OCI-LY7 (cell line): ENCODE measurements at regions not wholly inside any gene's neighbourhood (a gene's known extent, or its start where the extent isn't known, plus 50 kb on each side); places are given as distances from the start of the nearest gene placed in this dataset.
A peak's percentile ranks its signal among the peaks of the same experiment; 100 is the strongest.

ENCODE experiments used
- BruUV-seq: library from RNA; stranded (reverse); fragments of 400-500 nt; replicated peaks from 2 replicates; lab custom pipeline; 2021; lab: Mats Ljungman, UMichigan
- CTCF ChIA-PET: fragments of 300-600 bp; sonication (Branson Sonifier 250); formaldehyde crosslinking; loops from one replicate; lab custom pipeline; 2022; ENCODE audit warnings: antibody characterized with exemption; ENCODE audit not compliant: unreplicated experiment; lab: Charles Lee
- POLR2A ChIA-PET: fragments of 300-600 bp; sonication (Branson Sonifier 250); formaldehyde crosslinking; loops from one replicate; lab custom pipeline; 2022; ENCODE audit warnings: antibody characterized with exemption; lab: Charles Lee
- DNase-seq: peaks from one replicate; pipeline ENCODE4 v3.0.0-alpha.2; 2015; ENCODE audit warnings: low spot score
- H2AFZ ChIP-seq: fragments of 200-600 bp; sonication (generic), shearing (Covaris generic); 2 replicates; pipeline ENCODE4 v1.6.1; 2014; ENCODE audit warnings: mild to moderate bottlenecking, antibody characterized with exemption, low read length, moderate library complexity
- H3K27ac ChIP-seq: fragments of 200-600 bp; sonication (generic); 2 replicates; pipeline ENCODE4 v1.5.1; 2014; ENCODE audit warnings: mixed run types, low read depth, mild to moderate bottlenecking, moderate library complexity, low read length, inconsistent platforms; ENCODE audit not compliant: poor library complexity, severe bottlenecking
- H3K36me3 ChIP-seq: fragments of 200-600 bp; sonication (generic); 2 replicates; pipeline ENCODE4 v1.6.1; 2014; ENCODE audit warnings: mild to moderate bottlenecking, antibody characterized with exemption, low read length, moderate library complexity, mixed read lengths; ENCODE audit not compliant: insufficient read depth
- H3K4me1 ChIP-seq: fragments of 200-600 bp; sonication (generic); 2 replicates; pipeline ENCODE4 v1.5.1; 2014; ENCODE audit warnings: mild to moderate bottlenecking, low read length; ENCODE audit not compliant: insufficient read depth, poor library complexity, severe bottlenecking
- H3K4me2 ChIP-seq: fragments of 200-600 bp; sonication (generic); 2 replicates; pipeline ENCODE4 v1.6.1; 2014; ENCODE audit warnings: mild to moderate bottlenecking, low read length
- H3K4me3 ChIP-seq: fragments of 200-600 bp; sonication (generic); 2 replicates; pipeline ENCODE4 v1.5.1; 2014; ENCODE audit warnings: mild to moderate bottlenecking, low read depth, low read length; ENCODE audit not compliant: poor library complexity, severe bottlenecking
- H3K79me2 ChIP-seq: fragments of 200-600 bp; sonication (generic); 2 replicates; pipeline ENCODE4 v1.6.1; 2016; ENCODE audit warnings: low read depth, mild to moderate bottlenecking, low read length, moderate library complexity, mixed read lengths; ENCODE audit not compliant: insufficient read depth
- H3K9me2 ChIP-seq: fragments of 200-600 bp; sonication (generic); 2 replicates; pipeline ENCODE4 v1.6.1; 2016; ENCODE audit warnings: mild to moderate bottlenecking, low read length, mixed read lengths; ENCODE audit not compliant: insufficient read depth
- H3K9me3 ChIP-seq: fragments of 200-600 bp; sonication (generic); 2 replicates; pipeline ENCODE4 v1.6.1; 2014; ENCODE audit warnings: mild to moderate bottlenecking, mixed run types, low read length, mixed read lengths
- H4K20me1 ChIP-seq: fragments of 200-600 bp; sonication (generic); 2 replicates; pipeline ENCODE4 v1.6.1; 2014; ENCODE audit warnings: mild to moderate bottlenecking, antibody characterized with exemption, low read length, moderate library complexity, mixed read lengths; ENCODE audit not compliant: insufficient read depth
- CTCF ChIP-seq: fragments of 200-600 bp; sonication (generic); conservative IDR thresholded peaks from 2 replicates; pipeline ENCODE4 v1.5.1; 2014; ENCODE audit warnings: mild to moderate bottlenecking, antibody characterized with exemption, low read length, moderate library complexity, mixed read lengths
- EZH2phosphoT487 ChIP-seq: fragments of 200-600 bp; sonication (generic); IDR thresholded peaks from 2 replicates; pipeline ENCODE4 v1.6.1; 2018; ENCODE audit warnings: low read depth, borderline replicate concordance, mild to moderate bottlenecking, mixed run types, antibody characterized with exemption, low read length, moderate library complexity, mixed read lengths
- intact Hi-C: fragments of 100-400 bp; cut with micrococcal nuclease; formaldehyde crosslinking; loops from one replicate; pipeline ENCODE4 v1.10.0; 2022; ENCODE audit not compliant: unreplicated experiment

GRCh38 chr12:29053567-29053966 is 95.5 kb upstream of the FAR2 start:
- CTCF ChIA-PET, result interaction anchor here (0.6 kb wide), 1 partner anchor 760 kb away, joined by 3 read pairs; no protein-coding TSS in a partner anchor
- BruUV-seq, result no TSS peak
- no peak overlapping the region for H3K4me3 ChIP-seq

GRCh38 chr12:29054858-29055663 is 94.0 kb upstream of the FAR2 start:
- no peak overlapping the region for H3K4me2 ChIP-seq
- TF ChIP-seq CTCF (no peak), EZH2phosphoT487 (no peak)
- H3K4me3 ChIP-seq, result no peak overlapping the region
- ChIA-PET CTCF (no interaction called here), POLR2A (no interaction called here)
- no TSS peak for BruUV-seq
- no peaks in the 10 kb centered on the region for H4K20me1 ChIP-seq
- DNase-seq, result no peak
- H3K4me1 ChIP-seq, result no peaks in the 10 kb centered on the region
- intact Hi-C loops, result no loop called here
- H3K27ac ChIP-seq, result no peak overlapping the region
- H3K9me2 ChIP-seq, result no peaks in the 10 kb centered on the region; the same call in 1 of the 2 replicates
- no peaks in the 10 kb centered on the region for H3K36me3 ChIP-seq
- no peaks in the 10 kb centered on the region for H3K79me2 ChIP-seq
- no peak overlapping the region for H2AFZ ChIP-seq
- H3K9me3 ChIP-seq, result no peaks in the 10 kb centered on the region

More at GRCh38 chr12:29053567-29053966, 95.5 kb upstream of the FAR2 start:
- Histone ChIP-seq H4K20me1 (no peaks in the 10 kb centered on the region), H3K4me2 (no peak overlapping the region), H3K9me2 (no peaks in the 10 kb centered on the region; the same call in 1 of the 2 replicates), H3K27ac (no peak overlapping the region), H3K9me3 (no peaks in the 10 kb centered on the region), H2AFZ (no peak overlapping the region), H3K79me2 (no peaks in the 10 kb centered on the region), H3K36me3 (no peaks in the 10 kb centered on the region), H3K4me1 (no peaks in the 10 kb centered on the region)
- TF ChIP-seq EZH2phosphoT487, result no peak
- TF ChIP-seq CTCF, result no peak
- intact Hi-C loops, result no loop called here
- DNase-seq, result peak; percentile 36
- POLR2A ChIA-PET, result interaction anchor here (1.0 kb wide), 1 partner anchor 9 kb away, joined by 3 read pairs; no protein-coding TSS in a partner anchor

- intact Hi-C loops, result no loop called here
- POLR2A ChIA-PET, result no interaction called here
- TF ChIP-seq CTCF, result no peak
- TF ChIP-seq EZH2phosphoT487, result no peak
- Histone ChIP-seq H4K20me1 (no peaks in the 10 kb centered on the region), H3K4me1 (no peaks in the 10 kb centered on the region), H3K36me3 (no peaks in the 10 kb centered on the region), H3K79me2 (no peaks in the 10 kb centered on the region), H3K4me3 (no peak overlapping the region), H3K27ac (no peak overlapping the region), H3K4me2 (no peak overlapping the region), H3K9me2 (no peaks in the 10 kb centered on the region), H2AFZ (no peak overlapping the region), H3K9me3 (no peaks in the 10 kb centered on the region)
- no TSS peak for BruUV-seq
- no peak for DNase-seq
- CTCF ChIA-PET, result no interaction called here
Observed at GRCh38 chr12:29066011-29066588, 83.0 kb upstream of the FAR2 start.
